GM23248 (cell line): ENCODE measurements at regions not wholly inside any gene's neighbourhood (a gene's known extent, or its start where the extent isn't known, plus 50 kb on each side); places are given as distances from the start of the nearest gene placed in this dataset.

Source experiments
- EZH2 ChIP-seq: fragments of 200-600 bp; sonication (generic); IDR thresholded peaks from 2 replicates; pipeline ENCODE4 v1.6.1; 2018; ENCODE audit warnings: antibody characterized with exemption, mild to moderate bottlenecking; ENCODE audit not compliant: insufficient read depth, poor library complexity, severe bottlenecking
- EZH2phosphoT487 ChIP-seq: fragments of 200-600 bp; sonication (generic); IDR thresholded peaks from 2 replicates; pipeline ENCODE4 v1.6.1; 2018; ENCODE audit warnings: antibody characterized with exemption, moderate library complexity, mild to moderate bottlenecking, low read depth; ENCODE audit not compliant: insufficient read depth

DNA sequence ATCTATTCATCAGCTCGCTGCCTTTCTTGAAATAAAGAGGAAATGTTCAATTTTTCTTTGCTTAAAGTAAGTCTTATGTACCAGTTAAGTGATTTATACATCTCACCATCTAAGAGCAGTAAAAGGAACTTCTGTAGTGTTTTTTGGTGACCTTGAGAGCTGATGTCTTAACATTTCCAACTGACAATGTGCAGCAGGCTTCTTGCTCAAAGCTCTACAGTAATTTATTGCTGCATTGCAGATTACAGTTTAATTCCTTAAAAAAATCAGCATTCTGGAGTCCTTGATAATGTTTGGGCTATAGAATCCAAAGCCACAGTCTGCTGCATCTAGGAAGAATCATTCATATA is 61.6 kb downstream of the DIPK2A start:
- no peak for TF ChIP-seq EZH2
- no peak for TF ChIP-seq EZH2phosphoT487
